Loucy (cell line): ENCODE measurements at regions not wholly inside any gene's neighbourhood (a gene's known extent, or its start where the extent isn't known, plus 50 kb on each side); places are given as distances from the start of the nearest gene placed in this dataset.

Experiments
- H2AFZ ChIP-seq: fragments of 200-600 bp; sonication (generic); 2 replicates; pipeline ENCODE4 v1.6.0; 2016; ENCODE audit warnings: antibody characterized with exemption, mild to moderate bottlenecking, low read length, moderate library complexity
- H3F3A ChIP-seq: fragments of 200-600 bp; 2 replicates; pipeline ENCODE4 v1.6.0; 2016; ENCODE audit warnings: antibody characterized with exemption, low read depth, mild to moderate bottlenecking
- H3K27me3 ChIP-seq: fragments of 200-600 bp; sonication (generic); 2 replicates; pipeline ENCODE4 v1.6.1; 2014; ENCODE audit warnings: low read length, mild to moderate bottlenecking; ENCODE audit not compliant: insufficient read depth, poor library complexity, severe bottlenecking
- H3K36me3 ChIP-seq: fragments of 200-600 bp; sonication (generic); 2 replicates; pipeline ENCODE4 v1.6.1; 2016; ENCODE audit warnings: low read length; ENCODE audit not compliant: insufficient read depth
- H3K4me1 ChIP-seq: fragments of 200-600 bp; sonication (generic); 2 replicates; pipeline ENCODE4 v1.5.1; 2014; ENCODE audit warnings: low read length, mild to moderate bottlenecking; ENCODE audit not compliant: insufficient read depth, poor library complexity, severe bottlenecking
- H3K4me2 ChIP-seq: fragments of 200-600 bp; sonication (generic); 2 replicates; pipeline ENCODE4 v1.6.0; 2014; ENCODE audit warnings: antibody characterized with exemption, low read length, low read depth, mild to moderate bottlenecking; ENCODE audit not compliant: poor library complexity, severe bottlenecking
- H3K4me3 ChIP-seq: fragments of 200-600 bp; sonication (generic); 2 replicates; pipeline ENCODE4 v1.5.1; 2014; ENCODE audit warnings: low read length, mild to moderate bottlenecking, mixed read lengths; ENCODE audit not compliant: poor library complexity, severe bottlenecking
- H3K79me2 ChIP-seq: fragments of 200-600 bp; sonication (generic); 2 replicates; pipeline ENCODE4 v1.6.1; 2014; ENCODE audit warnings: low read length; ENCODE audit not compliant: insufficient read depth
- H3K9ac ChIP-seq: fragments of 200-600 bp; sonication (generic); 2 replicates; pipeline ENCODE4 v1.6.0; 2014; ENCODE audit warnings: mild to moderate bottlenecking, low read depth, low read length, moderate library complexity; ENCODE audit not compliant: poor library complexity, severe bottlenecking
- H3K9me2 ChIP-seq: fragments of 200-600 bp; sonication (generic); replicated peaks from 2 replicates; pipeline ENCODE4 v1.6.1; 2016; ENCODE audit warnings: low read depth, low read length, mixed read lengths
- H3K9me3 ChIP-seq: fragments of 200-600 bp; sonication (generic); 2 replicates; pipeline ENCODE4 v1.6.1; 2014; ENCODE audit warnings: mild to moderate bottlenecking, antibody characterized with exemption, low read length, low read depth; ENCODE audit not compliant: insufficient read depth
- H4K20me1 ChIP-seq: fragments of 200-600 bp; sonication (generic); 2 replicates; pipeline ENCODE4 v1.6.0; 2014; ENCODE audit warnings: antibody characterized with exemption, low read length, mild to moderate bottlenecking; ENCODE audit not compliant: insufficient read depth, poor library complexity, severe bottlenecking
- EZH2phosphoT487 ChIP-seq: fragments of 200-600 bp; IDR thresholded peaks from 2 replicates; pipeline ENCODE4 v1.6.1; 2018; ENCODE audit warnings: antibody characterized with exemption, mild to moderate bottlenecking, moderate library complexity, borderline replicate concordance
- TF ChIP-seq, protein P1 (sequence below): fragments of 200-600 bp; sonication (generic); conservative IDR thresholded peaks from 2 replicates; pipeline ENCODE4 v1.5.1; 2014; ENCODE audit warnings: mild to moderate bottlenecking, antibody characterized with exemption, low read length

DNA sequence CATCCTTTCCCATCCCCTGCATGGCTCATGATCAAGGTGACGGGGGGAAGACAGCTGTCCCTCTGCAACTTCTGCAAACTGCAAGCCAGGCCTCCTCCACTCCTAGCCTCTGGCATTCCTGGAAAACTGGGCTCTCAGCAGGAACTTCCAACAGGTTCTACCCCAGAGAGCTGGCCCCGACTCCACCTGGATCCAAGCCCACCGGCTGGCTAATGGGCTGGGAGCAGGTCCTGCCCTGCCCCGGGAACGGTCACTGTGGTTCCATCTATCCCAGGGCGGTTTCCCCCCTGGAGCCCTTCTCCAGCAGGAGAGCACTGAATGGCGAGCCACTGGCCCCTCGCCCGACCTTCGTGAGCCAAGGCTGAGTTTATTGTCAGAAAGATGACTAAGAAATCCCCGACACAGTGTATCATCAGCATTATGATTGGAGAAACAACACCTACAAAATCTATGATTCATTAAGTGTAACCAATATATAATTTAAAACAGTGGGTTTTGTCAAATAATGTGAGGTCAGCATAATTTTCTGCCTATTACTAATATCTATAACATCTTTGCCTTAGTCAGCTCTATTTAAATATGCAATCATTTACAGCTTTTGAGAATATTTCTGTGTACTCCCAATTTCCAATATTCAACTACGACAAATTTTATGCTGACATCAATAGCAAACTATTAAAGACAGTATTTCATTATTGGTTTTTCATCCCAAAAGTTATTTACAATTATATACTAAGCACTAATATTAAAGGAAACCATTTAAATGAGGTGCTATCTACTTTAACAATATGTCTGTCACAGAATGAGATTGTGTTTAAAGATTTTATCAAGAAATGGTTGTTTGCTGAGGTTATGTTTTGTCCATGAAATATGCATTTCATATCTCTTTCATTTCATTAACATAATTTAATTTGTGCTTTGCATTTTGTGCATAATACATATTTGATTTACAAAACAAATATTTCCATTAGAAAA, 133.0 kb downstream of the URI1 start:
- H4K20me1 ChIP-seq: no peaks in the 10 kb centered on the region
- H3K27me3 ChIP-seq: no peaks in the 10 kb centered on the region
- H3K4me2 ChIP-seq: no peak overlapping the region
- no peaks in the 10 kb centered on the region for H3F3A ChIP-seq
- no peaks in the 10 kb centered on the region for H3K9me3 ChIP-seq
- TF ChIP-seq, protein P1, sequence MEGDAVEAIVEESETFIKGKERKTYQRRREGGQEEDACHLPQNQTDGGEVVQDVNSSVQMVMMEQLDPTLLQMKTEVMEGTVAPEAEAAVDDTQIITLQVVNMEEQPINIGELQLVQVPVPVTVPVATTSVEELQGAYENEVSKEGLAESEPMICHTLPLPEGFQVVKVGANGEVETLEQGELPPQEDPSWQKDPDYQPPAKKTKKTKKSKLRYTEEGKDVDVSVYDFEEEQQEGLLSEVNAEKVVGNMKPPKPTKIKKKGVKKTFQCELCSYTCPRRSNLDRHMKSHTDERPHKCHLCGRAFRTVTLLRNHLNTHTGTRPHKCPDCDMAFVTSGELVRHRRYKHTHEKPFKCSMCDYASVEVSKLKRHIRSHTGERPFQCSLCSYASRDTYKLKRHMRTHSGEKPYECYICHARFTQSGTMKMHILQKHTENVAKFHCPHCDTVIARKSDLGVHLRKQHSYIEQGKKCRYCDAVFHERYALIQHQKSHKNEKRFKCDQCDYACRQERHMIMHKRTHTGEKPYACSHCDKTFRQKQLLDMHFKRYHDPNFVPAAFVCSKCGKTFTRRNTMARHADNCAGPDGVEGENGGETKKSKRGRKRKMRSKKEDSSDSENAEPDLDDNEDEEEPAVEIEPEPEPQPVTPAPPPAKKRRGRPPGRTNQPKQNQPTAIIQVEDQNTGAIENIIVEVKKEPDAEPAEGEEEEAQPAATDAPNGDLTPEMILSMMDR: no peak
- H3K9ac ChIP-seq: no peak overlapping the region
- no peaks in the 10 kb centered on the region for H3K79me2 ChIP-seq
- H3K9me2 ChIP-seq: no peaks in the 10 kb centered on the region
- no peaks in the 10 kb centered on the region for H3K4me1 ChIP-seq
- H3K4me3 ChIP-seq: no peak overlapping the region
- no peak overlapping the region for H2AFZ ChIP-seq
- no peaks in the 10 kb centered on the region for H3K36me3 ChIP-seq

DNA sequence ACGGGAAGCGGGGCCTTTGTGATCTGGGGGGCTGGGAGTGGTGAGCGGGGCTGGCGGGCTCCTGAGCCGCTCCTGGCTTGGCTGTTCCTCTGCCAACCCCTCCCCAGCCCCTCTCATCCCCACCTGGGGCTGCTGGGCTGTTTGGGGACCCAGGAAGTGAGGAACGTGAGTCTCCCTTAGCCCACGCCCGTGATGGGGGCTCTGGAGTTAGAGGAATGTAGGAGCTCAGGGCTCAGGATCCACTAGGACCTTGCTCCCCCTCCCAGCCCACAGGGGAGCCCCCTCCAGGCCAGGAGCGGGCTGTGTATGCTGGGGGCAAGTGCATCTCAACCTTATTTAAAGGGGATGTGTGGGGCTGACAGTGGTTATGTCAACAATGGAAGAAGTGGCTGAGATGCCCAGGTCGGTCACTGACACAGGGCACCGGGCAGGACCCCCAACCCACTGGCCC, 134.1 kb downstream of the URI1 start:
- Histone ChIP-seq H3K36me3 (no peaks in the 10 kb centered on the region), H3F3A (no peaks in the 10 kb centered on the region), H4K20me1 (no peaks in the 10 kb centered on the region), H3K79me2 (no peaks in the 10 kb centered on the region), H3K9me3 (no peaks in the 10 kb centered on the region), H2AFZ (no peak overlapping the region), H3K9ac (no peak overlapping the region), H3K4me1 (no peaks in the 10 kb centered on the region), H3K9me2 (no peaks in the 10 kb centered on the region), H3K4me2 (no peak overlapping the region), H3K4me3 (no peak overlapping the region), H3K27me3 (no peaks in the 10 kb centered on the region)
- no peak for TF ChIP-seq EZH2phosphoT487
- TF ChIP-seq, protein P1: no peak

DNA sequence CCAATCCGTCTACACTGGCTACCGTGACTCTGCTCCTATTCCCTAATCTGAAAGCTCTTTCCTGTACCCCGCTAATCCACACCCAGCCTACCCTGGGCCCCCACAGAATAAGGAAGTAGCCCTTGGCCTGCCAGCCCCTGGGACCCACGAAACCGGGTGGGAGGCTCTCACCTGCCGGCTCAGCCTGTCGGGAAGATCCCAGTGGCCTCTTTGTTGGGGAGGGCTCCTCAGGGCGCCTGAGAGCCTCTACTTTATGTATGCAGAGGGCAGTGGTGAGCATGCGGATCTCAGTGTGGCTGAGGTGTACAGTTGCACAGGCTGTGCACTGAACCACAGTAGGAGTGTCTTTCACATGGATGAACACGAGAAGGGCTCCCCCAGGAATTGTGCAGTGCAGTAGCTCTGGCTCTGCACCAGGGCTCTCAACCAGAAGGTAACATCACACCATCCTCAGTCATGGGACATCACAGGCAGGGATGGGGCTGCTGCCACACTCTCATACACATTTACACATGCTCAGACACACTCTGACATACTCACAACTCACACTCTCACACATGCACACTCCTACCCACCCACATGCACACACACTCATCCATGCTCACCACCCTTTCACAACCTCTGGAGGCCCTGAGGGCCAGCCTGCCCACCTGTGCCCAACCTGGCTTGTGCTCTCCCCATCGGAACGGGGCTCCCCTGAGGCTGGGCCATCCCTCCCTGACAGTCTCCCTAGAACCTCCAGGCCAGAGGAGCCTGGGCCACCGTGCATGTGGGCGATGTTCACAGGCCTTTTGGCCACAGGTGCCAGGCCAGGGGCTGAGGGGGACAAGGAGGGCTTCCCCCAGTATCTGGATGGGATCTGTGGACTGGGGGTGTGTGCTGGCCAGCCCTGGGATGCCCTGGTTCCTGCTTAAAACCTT, 135.0 kb downstream of the URI1 start:
- Histone ChIP-seq H3K9me3 (no peaks in the 10 kb centered on the region), H3K9ac (no peak overlapping the region), H3K4me3 (no peak overlapping the region), H3F3A (no peaks in the 10 kb centered on the region), H2AFZ (no peak overlapping the region), H3K27me3 (no peaks in the 10 kb centered on the region), H4K20me1 (no peaks in the 10 kb centered on the region), H3K4me2 (no peak overlapping the region), H3K4me1 (no peaks in the 10 kb centered on the region), H3K36me3 (no peaks in the 10 kb centered on the region), H3K79me2 (no peaks in the 10 kb centered on the region), H3K9me2 (no peaks in the 10 kb centered on the region)
- TF ChIP-seq, protein P1: no peak
- TF ChIP-seq EZH2phosphoT487: no peak
